OCI-LY3 (cell line): ENCODE measurements at regions not wholly inside any gene's neighbourhood (a gene's known extent, or its start where the extent isn't known, plus 50 kb on each side); places are given as distances from the start of the nearest gene placed in this dataset.

Experiments
- CTCF ChIP-seq: fragments of 200-600, 300-600 bp; sonication (generic); IDR thresholded peaks from 2 replicates; pipeline ENCODE4 v1.5.1; 2014; ENCODE audit warnings: antibody characterized with exemption, low read length, low read depth
- EZH2phosphoT487 ChIP-seq: fragments of 200-600 bp; shearing (Covaris generic); IDR thresholded peaks from 2 replicates; pipeline ENCODE4 v1.6.1; 2018; ENCODE audit warnings: antibody characterized with exemption, mixed run types, low read depth

GRCh38 chr5:20360263-20360662, 372.3 kb upstream of the CDH18 start:
- no peak for TF ChIP-seq CTCF
- no peak for TF ChIP-seq EZH2phosphoT487
